H1 (cell line): ENCODE measurements at regions not wholly inside any gene's neighbourhood (a gene's known extent, or its start where the extent isn't known, plus 50 kb on each side); places are given as distances from the start of the nearest gene placed in this dataset.

Experiments
- CTCF ChIA-PET: fragments of 300-600 bp; sonication (Branson Sonifier 250); formaldehyde crosslinking; loops from one replicate; lab custom pipeline; 2021; ENCODE audit not compliant: partially characterized antibody; lab: Charles Lee
- POLR2A ChIA-PET: fragments of 300-600 bp; sonication (Branson Sonifier 250); formaldehyde crosslinking; loops from one replicate; lab custom pipeline; 2021; ENCODE audit warnings: inconsistent platforms; ENCODE audit not compliant: partially characterized antibody; lab: Charles Lee
- DNase-seq, 2 experiments: peaks; one replicate each; pipeline versions ENCODE4 v3.0.0 to v3.0.0-alpha.2; 2010 to 2022; ENCODE audit warnings: low spot score in 2 of 2, low read depth in 1 of 2, mixed read lengths in 1 of 2
- FAIRE-seq: peaks from 2 replicates; lab custom pipeline; 2011; peaks lifted over from hg19 to GRCh38; lab: Jason Lieb, UNC
- H2AFZ ChIP-seq: 2 replicates; pipeline ENCODE4 v1.8.1; 2012; ENCODE audit warnings: low read length, inconsistent platforms
- H2AK5ac ChIP-seq: 2 replicates; pipeline ENCODE4 v1.6.1; 2013; ENCODE audit warnings: low read depth, low read length
- H2BK120ac ChIP-seq: replicated peaks from 2 replicates; pipeline ENCODE3; 2013; ENCODE audit warnings: low read depth, low read length, inconsistent platforms
- H2BK12ac ChIP-seq: 2 replicates; pipeline ENCODE4 v1.6.1; 2013; ENCODE audit warnings: low read depth, low read length
- H2BK15ac ChIP-seq: 2 replicates; pipeline ENCODE4 v1.6.1; 2013; ENCODE audit warnings: low read length
- H2BK20ac ChIP-seq: 2 replicates; pipeline ENCODE4 v1.6.1; 2013; ENCODE audit warnings: low read length
- H2BK5ac ChIP-seq: 2 replicates; pipeline ENCODE4 v1.6.1; 2013; ENCODE audit warnings: low read depth, low read length
- H3K14ac ChIP-seq: 2 replicates; pipeline ENCODE4 v1.6.1; 2013; ENCODE audit warnings: inconsistent platforms; ENCODE audit not compliant: insufficient read length
- H3K18ac ChIP-seq: 2 replicates; pipeline ENCODE4 v1.6.1; 2013; ENCODE audit warnings: low read length; ENCODE audit errors: extremely low read depth
- H3K23ac ChIP-seq: 2 replicates; pipeline ENCODE4 v1.6.1; 2013; ENCODE audit warnings: inconsistent platforms; ENCODE audit not compliant: insufficient read length
- H3K23me2 ChIP-seq: 2 replicates; pipeline ENCODE4 v1.6.1; 2013; ENCODE audit warnings: low read depth, low read length
- H3K27ac ChIP-seq: 2 replicates; pipeline ENCODE4 v1.6.1; 2011; ENCODE audit warnings: low read depth, low read length, inconsistent platforms
- H3K27me3 ChIP-seq, 4 experiments: replicated peaks in 1 of 4; 1 replicate in 1 of 4; 2 replicates in 3 of 4; pipeline versions ENCODE4 v1.6.1 to v1.8.1; 2011 to 2013; ENCODE audit warnings: low read length in 3 of 4, mild to moderate bottlenecking in 3 of 4, inconsistent platforms in 2 of 4, mixed read lengths in 2 of 4, moderate library complexity in 1 of 4; ENCODE audit not compliant: control insufficient read depth in 3 of 4, insufficient read depth in 3 of 4; ENCODE audit errors: extremely low read depth in 1 of 4
- H3K36me3 ChIP-seq, 4 experiments: 2 replicates each; pipeline versions ENCODE4 v1.6.1 to v1.8.1; 2011 to 2013; ENCODE audit warnings: mild to moderate bottlenecking in 4 of 4, low read length in 3 of 4, moderate library complexity in 2 of 4, control low read depth in 1 of 4, inconsistent platforms in 1 of 4; ENCODE audit not compliant: insufficient read depth in 4 of 4, control insufficient read depth in 2 of 4
- H3K4ac ChIP-seq: replicated peaks from 2 replicates; pipeline ENCODE3; 2013; ENCODE audit warnings: low read length, low read depth, mixed read lengths, inconsistent platforms; ENCODE audit not compliant: insufficient read length
- H3K4me1 ChIP-seq, 4 experiments: replicated peaks in 1 of 4; 1 replicate in 1 of 4; 2 replicates in 3 of 4; pipeline versions ENCODE4 v1.6.1 to v1.8.1; 2011 to 2013; ENCODE audit warnings: low read length in 3 of 4, inconsistent platforms in 2 of 4, mixed read lengths in 1 of 4; ENCODE audit not compliant: insufficient read depth in 4 of 4, control insufficient read depth in 3 of 4
- H3K4me2 ChIP-seq, 2 experiments: 2 replicates each; pipeline versions ENCODE4 v1.6.1 to v1.8.1; 2011 to 2013; ENCODE audit warnings: low read depth in 2 of 2, low read length in 2 of 2, control low read depth in 1 of 2, inconsistent platforms in 1 of 2, mild to moderate bottlenecking in 1 of 2; ENCODE audit not compliant: insufficient read depth in 1 of 2
- H3K4me3 ChIP-seq, 4 experiments: fragments of 200-600, 300-600 bp in 1 of 4; sonication (generic), shearing (Covaris generic), sonication (Bioruptor Twin) in 1 of 4; 2 replicates each; pipeline versions ENCODE4 v1.5.1 to v1.8.1; 2011 to 2016; ENCODE audit warnings: low read length in 4 of 4, low read depth in 3 of 4, control low read depth in 2 of 4, inconsistent platforms in 2 of 4, mild to moderate bottlenecking in 2 of 4, mixed read lengths in 1 of 4, moderate library complexity in 1 of 4; ENCODE audit not compliant: insufficient read depth in 2 of 4; ENCODE audit errors: extremely low read depth in 1 of 4
- H3K56ac ChIP-seq: replicated peaks from 2 replicates; pipeline ENCODE3; 2013; ENCODE audit warnings: low read depth, mild to moderate bottlenecking, mixed read lengths, low read length, inconsistent platforms; ENCODE audit not compliant: insufficient read length
- H3K79me1 ChIP-seq: 2 replicates; pipeline ENCODE4 v1.6.1; 2013; ENCODE audit warnings: low read depth, low read length, control low read depth
- H3K79me2 ChIP-seq, 2 experiments: 2 replicates each; pipeline versions ENCODE4 v1.6.1 to v1.8.1; 2012 to 2013; ENCODE audit warnings: low read length in 2 of 2, mild to moderate bottlenecking in 2 of 2, inconsistent platforms in 1 of 2; ENCODE audit not compliant: insufficient read depth in 2 of 2, control insufficient read depth in 1 of 2
- H3K9ac ChIP-seq, 4 experiments: replicated peaks in 1 of 4; 1 replicate in 1 of 4; 2 replicates in 3 of 4; pipeline versions ENCODE4 v1.6.1 to v1.8.1; 2011 to 2013; ENCODE audit warnings: low read depth in 3 of 4, low read length in 3 of 4, control low read depth in 2 of 4, mild to moderate bottlenecking in 2 of 4, moderate library complexity in 2 of 4, inconsistent platforms in 1 of 4; ENCODE audit errors: extremely low read depth in 1 of 4
- H3K9me3 ChIP-seq, 2 experiments: 2 replicates each; pipeline versions ENCODE4 v1.6.1 to v1.8.1; 2012 to 2013; ENCODE audit warnings: mild to moderate bottlenecking in 2 of 2, moderate library complexity in 2 of 2, control low read depth in 1 of 2, inconsistent platforms in 1 of 2, low read depth in 1 of 2, low read length in 1 of 2, mixed read lengths in 1 of 2; ENCODE audit not compliant: insufficient read depth in 2 of 2
- H4K20me1 ChIP-seq, 2 experiments: replicated peaks in 1 of 2; 2 replicates each; pipeline versions ENCODE3 to v1.8.1; 2011 to 2013; ENCODE audit warnings: inconsistent platforms in 2 of 2, low read length in 2 of 2, mild to moderate bottlenecking in 1 of 2; ENCODE audit not compliant: insufficient read depth in 2 of 2, control insufficient read depth in 1 of 2
- H4K5ac ChIP-seq: 2 replicates; pipeline ENCODE4 v1.6.1; 2013; ENCODE audit warnings: low read length, low read depth, mixed read lengths, inconsistent platforms; ENCODE audit not compliant: insufficient read length
- H4K8ac ChIP-seq: 2 replicates; pipeline ENCODE4 v1.8.0; 2013; ENCODE audit warnings: mild to moderate bottlenecking, moderate library complexity, low read length, inconsistent platforms; ENCODE audit not compliant: insufficient read depth; ENCODE audit errors: extremely low read depth
- H4K91ac ChIP-seq: replicated peaks from 2 replicates; pipeline ENCODE3; 2013; ENCODE audit warnings: low read length, mixed read lengths, inconsistent platforms; ENCODE audit not compliant: insufficient read length
- CHD2 ChIP-seq: IDR thresholded peaks from 2 replicates; pipeline ENCODE4 v1.6.1; 2012; ENCODE audit warnings: low read length, improper control_type of control experiment
- E2F6 ChIP-seq: IDR thresholded peaks from 2 replicates; pipeline ENCODE4 v1.6.1; 2012; ENCODE audit warnings: inconsistent platforms
- GABPA ChIP-seq: IDR thresholded peaks from 2 replicates; pipeline ENCODE4 v1.6.1; 2011; ENCODE audit warnings: mild to moderate bottlenecking, low read length, moderate library complexity, borderline replicate concordance; ENCODE audit not compliant: insufficient read depth
- KDM1A ChIP-seq: fragments of 200-600, 300-600 bp; sonication (generic); IDR thresholded peaks from 2 replicates; pipeline ENCODE4 v1.7.1; 2016; ENCODE audit warnings: mild to moderate bottlenecking, low read length, borderline replicate concordance
- KDM4A ChIP-seq: IDR thresholded peaks from one replicate; pipeline ENCODE4 v1.7.1; 2012; ENCODE audit warnings: low read depth, mild to moderate bottlenecking, moderate library complexity, low read length, inconsistent platforms; ENCODE audit not compliant: severe bottlenecking
- POLR2A ChIP-seq, 2 experiments: IDR thresholded peaks; 1 replicate in 1 of 2; 2 replicates in 1 of 2; pipeline ENCODE4 v1.6.1; 2011; ENCODE audit warnings: low read depth in 2 of 2, low read length in 2 of 2, mild to moderate bottlenecking in 2 of 2; ENCODE audit errors: control extremely low read depth in 1 of 2
- RBBP5 ChIP-seq: IDR thresholded peaks from 2 replicates; pipeline ENCODE4 v1.7.1; 2012; ENCODE audit warnings: low read depth, mild to moderate bottlenecking, inconsistent platforms, low read length, moderate library complexity, borderline replicate concordance
- RNF2 ChIP-seq: fragments of 200-900, 300-1000 bp; sonication (generic); IDR thresholded peaks from 2 replicates; pipeline ENCODE4 v1.7.1; 2016; ENCODE audit warnings: borderline replicate concordance, low read depth, mild to moderate bottlenecking, antibody characterized with exemption, low read length; ENCODE audit not compliant: poor library complexity, severe bottlenecking; ENCODE audit errors: missing control alignments
- SIRT6 ChIP-seq: IDR thresholded peaks from one replicate; pipeline ENCODE4 v1.7.1; 2012; ENCODE audit warnings: low read length, inconsistent platforms
- SP4 ChIP-seq: IDR thresholded peaks from 2 replicates; pipeline ENCODE4 v1.6.1; 2012; ENCODE audit warnings: low read length, inconsistent platforms
- SUZ12 ChIP-seq: fragments of 200-600 bp; sonication (generic); IDR thresholded peaks from 2 replicates; pipeline ENCODE4 v1.6.1; 2012; ENCODE audit warnings: mild to moderate bottlenecking, inconsistent platforms, low read length, moderate library complexity, mixed read lengths
- ZNF274 ChIP-seq: IDR thresholded peaks from 2 replicates; pipeline ENCODE4 v1.7.0; 2012; ENCODE audit warnings: low read length, borderline replicate concordance; ENCODE audit errors: extremely low read depth
- WGBS, 2 experiments: shearing (Covaris generic) in 1 of 2; methylation state at CpG; one replicate each; pipeline versions ENCODE4 v1.1.6 to v1.1.7; 2013 to 2015; ENCODE audit warnings: low lambda C conversion rate in 2 of 2, mixed read lengths in 2 of 2, inconsistent platforms in 1 of 2, low coverage in 1 of 2, missing lambda C conversion rate in 1 of 2; ENCODE audit not compliant: insufficient replicate concordance in 2 of 2, insufficient coverage in 1 of 2, insufficient read length in 1 of 2; ENCODE audit errors: extremely low coverage in 1 of 2, missing lambda C conversion rate in 1 of 2; 5-methylcytosine and 5-hydroxymethylcytosine counted together
- TF ChIP-seq, protein P1 (sequence below): IDR thresholded peaks from 2 replicates; pipeline ENCODE4 v1.6.1; 2012; ENCODE audit warnings: inconsistent platforms

GRCh38 chr7:140230516-140230860 lies 53.7 kb upstream of the KDM7A start:
- no peak for DNase-seq

More at GRCh38 chr7:140230516-140230860, 53.7 kb upstream of the KDM7A start:
- Histone ChIP-seq H3K56ac (no peak overlapping the region), H3K14ac (no peak overlapping the region), H3K4ac (no peak overlapping the region), H3K79me1 (no peaks in the 10 kb centered on the region), H3K23ac (no peak overlapping the region), H2AK5ac (no peak overlapping the region), H4K5ac (no peak overlapping the region), H2AFZ (peak overlapping the region; percentile 79; the same call in 1 of the 2 replicates), H2BK20ac (no peak overlapping the region), H2BK15ac (no peak overlapping the region), H2BK12ac (no peak overlapping the region), H2BK5ac (no peak overlapping the region), H3K36me3 (no peaks in the 10 kb centered on the region), H3K4me1 (peaks cover 5 to 9% (median 6%) of the 10 kb centered on the region in 4 experiments; a peak in 6 of 7 replicates), H3K4me3 (peak overlapping the region; percentile 48 to 71 (median 68)), H3K18ac (no peak overlapping the region), H3K79me2 (no peaks in the 10 kb centered on the region), H3K27ac (no peak overlapping the region), H3K9ac (no peak overlapping the region), H4K91ac (no peak overlapping the region), H3K9me3 (no peaks in the 10 kb centered on the region), H3K23me2 (peaks cover 16% of the 10 kb centered on the region; the same call in 1 of the 2 replicates), H3K27me3 (peaks cover 0 to 8% (median 4%) of the 10 kb centered on the region in 4 experiments; a peak in 4 of 7 replicates), H4K20me1 (no peaks in the 10 kb centered on the region), H2BK120ac (no peak overlapping the region), H4K8ac (no peak overlapping the region), H3K4me2 (peak overlapping the region; percentile 72 to 87)
- CTCF ChIA-PET, result interaction anchor here (1.0 kb wide), 1 partner anchor 53 kb away, joined by 4 read pairs; no protein-coding TSS in a partner anchor
- POLR2A ChIA-PET, result interaction anchor here (3.7 kb wide), 1 partner anchor 53 kb away, joined by 19 read pairs; the partner anchor contains the start of gene KDM7A
- TF ChIP-seq, protein P1, sequence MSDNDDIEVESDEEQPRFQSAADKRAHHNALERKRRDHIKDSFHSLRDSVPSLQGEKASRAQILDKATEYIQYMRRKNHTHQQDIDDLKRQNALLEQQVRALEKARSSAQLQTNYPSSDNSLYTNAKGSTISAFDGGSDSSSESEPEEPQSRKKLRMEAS, result peak; percentile 64; the same call in 1 of the 2 replicates
- TF ChIP-seq E2F6 (no peak), KDM1A (no peak), RBBP5 (0 out of 2 replicates have a peak, but pooled peaks have one; percentile 19), CHD2 (no peak), RNF2 (peak; percentile 36), SUZ12 (0 out of 2 replicates have a peak, but pooled peaks have one; percentile 42), POLR2A (IDR thresholded peaks at IDR 0.05; ENCODE audit: control extremely low read depth in 1 of 2, low read depth in 2 of 2, low read length in 2 of 2) (no peak), KDM4A (no peak), ZNF274 (no peak), SP4 (no peak), SIRT6 (no peak), GABPA (no peak)
- FAIRE-seq, result no peak
- 0% methylated on average over 3 of the region's 57 CpGs; no CpG with 5 or more reads in 1 of the 2 experiments for WGBS, 2 experiments
